Upper lobe of left lung (tissue), 6 donors: ENCODE measurements at regions not wholly inside any gene's neighbourhood (a gene's known extent, or its start where the extent isn't known, plus 50 kb on each side); places are given as distances from the start of the nearest gene placed in this dataset.

Source experiments
- ATAC-seq, 2 donors: fragments of 200-7000 bp; cut with Tn5 transposase; one replicate each; pipeline ENCODE4 v1.9.1; 2022; ENCODE audit warnings: mild to moderate bottlenecking in 2 of 2, moderate library complexity in 2 of 2; ENCODE audit not compliant: low FRiP score in 2 of 2
- DNase-seq, 2 donors: peaks; one replicate each; pipeline ENCODE4 v3.0.0-alpha.2; 2019 to 2020
- H3K27ac ChIP-seq, 4 donors: fragments of 200-600 bp; sonication (generic); one replicate each; pipeline ENCODE4 v1.5.1; 2016 to 2019
- H3K27me3 ChIP-seq, 4 donors: fragments of 200-600 bp; sonication (generic); one replicate each; pipeline ENCODE4 v1.5.1; 2017 to 2019
- H3K36me3 ChIP-seq, 4 donors: fragments of 200-600 bp; sonication (generic); one replicate each; pipeline ENCODE4 v1.5.1; 2016 to 2019
- H3K4me1 ChIP-seq, 4 donors: fragments of 200-600 bp; sonication (generic); one replicate each; pipeline ENCODE4 v1.5.1; 2018 to 2019
- H3K4me3 ChIP-seq, 4 donors: fragments of 200-600 bp; sonication (generic); one replicate each; pipeline ENCODE4 v1.5.1; 2017 to 2019; ENCODE audit warnings: mild to moderate bottlenecking in 2 of 4, moderate library complexity in 1 of 4
- H3K9me3 ChIP-seq, 4 donors: fragments of 200-600 bp; sonication (generic); one replicate each; pipeline ENCODE4 v1.5.1; 2018 to 2019
- EP300 ChIP-seq, 4 donors: sonication (generic); formaldehyde crosslinking; IDR thresholded peaks; one replicate each; pipeline ENCODE4 v1.5.1; 2017; ENCODE audit warnings: antibody characterized with exemption in 4 of 4, control low read depth in 2 of 4
- POLR2A ChIP-seq, 4 donors: fragments of 450-650 bp; IDR thresholded peaks; one replicate each; pipeline ENCODE4 v1.5.1; 2016 to 2017; ENCODE audit warnings: antibody characterized with exemption in 4 of 4, mild to moderate bottlenecking in 2 of 4
- POLR2AphosphoS5 ChIP-seq, 2 donors: sonication (generic); formaldehyde crosslinking; IDR thresholded peaks; one replicate each; pipeline ENCODE4 v1.5.1; 2017; ENCODE audit warnings: antibody characterized with exemption in 2 of 2
- WGBS, 2 donors: methylation state at CpG; one replicate each; pipeline ENCODE4 v1.1.5; 2017 to 2018; 5-methylcytosine and 5-hydroxymethylcytosine counted together
- TF ChIP-seq, protein P1 (sequence below), 6 experiments: fragments of 450-650 bp in 4 of 6; fragments of 200-600 bp in 2 of 6; sonication (generic) in 2 of 6; IDR thresholded peaks; one replicate each; pipeline ENCODE4 v1.5.1; 2016 to 2019; ENCODE audit warnings: antibody characterized with exemption in 6 of 6
- donor health status: DM: no; HTN: no; CAD: no; lungs with moderate emphysema.
- donor health status: DM: no; HTN: yes; CAD: no; lungs with severe emphysema.

DNA sequence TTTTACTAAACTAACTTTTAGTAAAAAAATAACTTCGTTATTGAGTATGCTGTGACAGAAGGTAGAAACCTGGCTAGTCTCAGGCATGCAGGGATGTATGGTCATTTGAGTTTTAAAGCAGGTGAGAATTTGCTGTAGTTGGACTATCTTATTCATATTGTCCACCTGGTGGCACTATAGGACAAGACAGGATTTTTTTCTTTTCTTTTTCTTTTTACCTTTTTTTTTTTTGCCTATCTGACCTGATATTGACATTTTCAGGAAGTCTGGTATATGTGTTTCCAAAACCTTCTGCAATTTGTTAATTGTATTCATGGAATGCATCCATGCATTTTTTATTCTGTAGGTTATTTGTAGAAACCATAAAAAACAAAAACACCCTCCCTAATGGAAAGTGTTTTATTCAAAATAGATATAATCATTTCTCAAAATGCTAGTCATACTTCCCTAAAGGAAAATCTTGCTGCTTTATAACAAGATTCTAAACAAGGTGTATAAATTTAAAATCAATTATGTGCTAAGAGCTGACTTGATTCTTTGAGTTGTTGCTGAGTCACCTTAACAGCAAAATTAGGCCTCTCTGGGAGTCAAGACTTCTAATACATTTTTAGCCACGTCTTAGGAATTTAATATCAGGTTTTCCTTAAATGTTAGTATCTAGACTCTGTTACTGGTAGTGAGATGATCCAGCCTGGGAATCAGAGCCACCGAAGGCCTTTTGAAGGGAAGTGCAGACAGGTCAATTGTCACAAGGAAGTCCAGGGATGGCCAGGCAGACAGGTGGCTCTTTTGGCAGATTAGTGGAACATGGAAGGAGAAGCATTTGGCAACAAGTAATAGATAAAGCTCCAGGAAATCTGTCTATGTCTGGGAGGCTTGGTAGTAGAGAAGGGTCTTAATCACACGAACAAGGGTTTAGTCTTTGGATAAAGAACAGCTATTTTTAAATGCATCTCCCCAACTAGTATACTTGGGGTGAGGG lies 201.3 kb upstream of the GNPDA2 start:
- TF ChIP-seq POLR2AphosphoS5 (IDR thresholded peaks at IDR 0.05), result no peak
- TF ChIP-seq, protein P1, sequence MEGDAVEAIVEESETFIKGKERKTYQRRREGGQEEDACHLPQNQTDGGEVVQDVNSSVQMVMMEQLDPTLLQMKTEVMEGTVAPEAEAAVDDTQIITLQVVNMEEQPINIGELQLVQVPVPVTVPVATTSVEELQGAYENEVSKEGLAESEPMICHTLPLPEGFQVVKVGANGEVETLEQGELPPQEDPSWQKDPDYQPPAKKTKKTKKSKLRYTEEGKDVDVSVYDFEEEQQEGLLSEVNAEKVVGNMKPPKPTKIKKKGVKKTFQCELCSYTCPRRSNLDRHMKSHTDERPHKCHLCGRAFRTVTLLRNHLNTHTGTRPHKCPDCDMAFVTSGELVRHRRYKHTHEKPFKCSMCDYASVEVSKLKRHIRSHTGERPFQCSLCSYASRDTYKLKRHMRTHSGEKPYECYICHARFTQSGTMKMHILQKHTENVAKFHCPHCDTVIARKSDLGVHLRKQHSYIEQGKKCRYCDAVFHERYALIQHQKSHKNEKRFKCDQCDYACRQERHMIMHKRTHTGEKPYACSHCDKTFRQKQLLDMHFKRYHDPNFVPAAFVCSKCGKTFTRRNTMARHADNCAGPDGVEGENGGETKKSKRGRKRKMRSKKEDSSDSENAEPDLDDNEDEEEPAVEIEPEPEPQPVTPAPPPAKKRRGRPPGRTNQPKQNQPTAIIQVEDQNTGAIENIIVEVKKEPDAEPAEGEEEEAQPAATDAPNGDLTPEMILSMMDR (IDR thresholded peaks at IDR 0.05), result peak in 1 of 6 experiments; percentile 29
- H3K36me3 ChIP-seq, result no peaks in the 10 kb centered on the region
- H3K27ac ChIP-seq, result no peak overlapping the region
- H3K4me1 ChIP-seq, result no peaks in the 10 kb centered on the region
- ATAC-seq (no peak), DNase-seq (no peak)
- no peaks in the 10 kb centered on the region for H3K9me3 ChIP-seq
- WGBS, 2 donors, result 60 to 65% methylated on average over 4 of the region's 4 CpGs
- H3K27me3 ChIP-seq, result no peaks in the 10 kb centered on the region
- H3K4me3 ChIP-seq, result no peak overlapping the region

DNA sequence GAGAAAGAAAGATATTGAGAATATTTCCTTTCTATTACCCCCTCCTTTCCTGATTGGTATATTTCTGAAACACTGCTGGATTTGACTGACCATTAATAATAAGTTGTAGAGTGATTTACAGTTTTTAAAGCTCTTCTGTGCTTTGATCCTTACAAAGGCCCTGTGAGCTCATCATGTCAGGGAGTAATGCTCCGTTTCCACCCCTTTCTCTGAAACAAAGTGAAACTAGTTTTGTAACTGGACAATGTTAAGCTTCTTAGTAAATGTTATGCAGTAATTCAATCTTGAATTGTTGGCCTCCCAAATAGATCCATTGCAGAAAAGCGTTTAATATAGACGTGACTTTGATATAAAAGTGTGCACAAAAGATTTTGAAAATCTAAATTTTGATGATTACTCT lies 190.1 kb upstream of the GNPDA2 start:
- Histone ChIP-seq H3K36me3 (no peaks in the 10 kb centered on the region), H3K4me1 (no peaks in the 10 kb centered on the region), H3K27me3 (no peaks in the 10 kb centered on the region), H3K4me3 (peak overlapping the region in 1 of 4 donors; percentile 4), H3K27ac (no peak overlapping the region), H3K9me3 (no peaks in the 10 kb centered on the region)
- no peak for TF ChIP-seq EP300 (IDR thresholded peaks at IDR 0.05)
- TF ChIP-seq POLR2A (IDR thresholded peaks at IDR 0.05), result no peak
- no peak for TF ChIP-seq POLR2AphosphoS5 (IDR thresholded peaks at IDR 0.05)
- TF ChIP-seq, protein P1 (IDR thresholded peaks at IDR 0.05), result no peak
- 55 to 57% methylated on average over 3 of the region's 3 CpGs for WGBS, 2 donors
- peak in 1 of 2 donors; percentile 68 for ATAC-seq
- no peak for DNase-seq

DNA sequence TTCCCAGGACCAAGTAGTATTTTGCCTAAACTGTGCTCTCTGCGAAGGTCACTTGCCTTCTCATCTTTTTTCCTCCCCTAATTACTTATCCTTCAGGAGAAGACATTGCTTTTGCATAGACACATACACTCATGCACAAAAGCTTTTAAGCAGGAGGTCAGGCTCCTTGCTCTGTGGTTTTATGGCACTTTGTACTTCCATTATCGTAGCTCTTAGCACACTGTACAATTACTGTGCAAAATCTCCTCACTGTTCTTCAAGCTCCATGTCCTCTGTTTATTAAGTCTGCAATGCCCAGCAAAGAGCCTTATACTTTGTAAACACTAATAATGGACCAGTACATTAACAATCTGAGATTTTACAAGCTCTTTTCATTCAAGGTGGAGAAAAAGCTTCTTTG lies 188.4 kb upstream of the GNPDA2 start:
- no peaks in the 10 kb centered on the region for H3K36me3 ChIP-seq
- no peak overlapping the region for H3K4me3 ChIP-seq
- DNase-seq, result no peak
- H3K9me3 ChIP-seq, result no peaks in the 10 kb centered on the region
- no peaks in the 10 kb centered on the region for H3K27me3 ChIP-seq
- WGBS, 2 donors, result 78 to 79% methylated on average over 2 of the region's 2 CpGs
- ATAC-seq, result no peak
- H3K4me1 ChIP-seq, result no peaks in the 10 kb centered on the region
- TF ChIP-seq, protein P1 (IDR thresholded peaks at IDR 0.05), result no peak
- TF ChIP-seq POLR2AphosphoS5 (IDR thresholded peaks at IDR 0.05) (no peak), EP300 (IDR thresholded peaks at IDR 0.05) (no peak), POLR2A (IDR thresholded peaks at IDR 0.05) (no peak)
- no peak overlapping the region for H3K27ac ChIP-seq

DNA sequence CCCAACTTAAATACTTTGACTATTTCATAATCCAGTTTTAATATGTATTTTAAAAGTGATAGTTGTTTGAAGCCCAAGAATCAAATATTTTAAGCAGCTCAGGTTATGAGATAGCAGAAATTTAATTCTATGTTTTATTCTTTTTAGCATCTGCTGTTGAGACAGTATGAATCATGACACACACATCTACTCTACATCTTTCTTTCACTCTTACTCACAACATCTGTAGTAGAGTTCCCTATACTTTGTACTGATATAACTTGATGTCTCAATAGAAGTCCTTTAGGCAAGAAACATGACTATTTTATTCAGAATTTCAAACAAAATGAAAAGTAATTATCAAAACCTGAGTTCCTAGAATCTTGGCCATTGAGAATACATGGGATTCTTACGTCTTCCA lies 187.9 kb upstream of the GNPDA2 start:
- no peak for DNase-seq
- Histone ChIP-seq H3K4me1 (no peaks in the 10 kb centered on the region), H3K9me3 (no peaks in the 10 kb centered on the region), H3K36me3 (no peaks in the 10 kb centered on the region), H3K27me3 (no peaks in the 10 kb centered on the region), H3K27ac (no peak overlapping the region), H3K4me3 (no peak overlapping the region)
- ATAC-seq, result no peak
- WGBS, 2 donors, result 77 to 88% methylated on average over 1 of the region's 1 CpG
- TF ChIP-seq EP300 (IDR thresholded peaks at IDR 0.05) (no peak), POLR2AphosphoS5 (IDR thresholded peaks at IDR 0.05) (no peak), POLR2A (IDR thresholded peaks at IDR 0.05) (no peak)
- TF ChIP-seq, protein P1 (IDR thresholded peaks at IDR 0.05), result no peak

DNA sequence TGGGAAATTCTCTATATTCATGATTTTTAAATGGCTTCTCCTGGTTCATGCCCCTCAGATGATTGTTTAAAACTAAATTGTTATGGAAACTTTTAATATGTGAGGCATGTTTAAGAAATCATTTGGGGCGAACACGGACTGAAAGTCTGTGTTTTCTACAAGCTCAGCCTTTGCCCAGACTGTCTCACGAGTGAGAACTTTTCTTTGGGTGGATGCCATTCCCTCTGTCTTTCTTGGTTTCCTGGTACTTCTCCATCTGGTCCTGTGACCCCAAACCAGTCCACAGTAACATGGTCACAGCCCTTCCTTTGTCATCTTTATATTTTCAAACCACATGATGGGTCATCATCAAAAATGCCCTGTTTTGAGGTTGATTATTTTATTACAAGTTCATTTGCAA lies 186.6 kb upstream of the GNPDA2 start:
- WGBS, 2 donors, result 73 to 80% methylated on average over 3 of the region's 3 CpGs

More for the DNA sequence above, 186.6 kb upstream of the GNPDA2 start:
- ATAC-seq, result no peak
- no peak overlapping the region for H3K4me3 ChIP-seq
- DNase-seq, result no peak
- H3K36me3 ChIP-seq, result no peaks in the 10 kb centered on the region
- no peak for TF ChIP-seq EP300 (IDR thresholded peaks at IDR 0.05)
- TF ChIP-seq, protein P1 (IDR thresholded peaks at IDR 0.05), result no peak
- TF ChIP-seq POLR2AphosphoS5 (IDR thresholded peaks at IDR 0.05), result no peak
- no peak for TF ChIP-seq POLR2A (IDR thresholded peaks at IDR 0.05)
- no peak overlapping the region for H3K27ac ChIP-seq
- H3K4me1 ChIP-seq, result no peaks in the 10 kb centered on the region
- no peaks in the 10 kb centered on the region for H3K27me3 ChIP-seq
- H3K9me3 ChIP-seq, result no peaks in the 10 kb centered on the region
